IMR-90 (cell line): ENCODE measurements at regions not wholly inside any gene's neighbourhood (a gene's known extent, or its start where the extent isn't known, plus 50 kb on each side); places are given as distances from the start of the nearest gene placed in this dataset.

ENCODE experiments used
- ATAC-seq: fragments of 200-7000 bp; cut with Tn5 transposase; 2 replicates; pipeline ENCODE4 v1.9.1; 2020; ENCODE audit warnings: low read depth, mild to moderate bottlenecking, moderate library complexity
- BruUV-seq: library from RNA; stranded (reverse); fragments of 400-500 nt; replicated peaks from 2 replicates; lab custom pipeline; 2021; lab: Mats Ljungman, UMichigan
- CTCF ChIA-PET: fragments of 300-600 bp; formaldehyde crosslinking; extraction: SDS; loops from one replicate; lab custom pipeline; 2021; ENCODE audit warnings: antibody characterized with exemption; lab: Yijun Ruan, JAX
- POLR2A ChIA-PET: fragments of 300-600 bp; sonication (Branson Sonifier 250); formaldehyde crosslinking; loops from one replicate; lab custom pipeline; 2022; ENCODE audit warnings: antibody characterized with exemption; ENCODE audit not compliant: unreplicated experiment; lab: Charles Lee
- DNase-seq: peaks from one replicate; pipeline ENCODE4 v3.0.0; 2013
- H2AFZ ChIP-seq: replicated peaks from 2 replicates; pipeline ENCODE3; 2013; ENCODE audit warnings: low read length, mild to moderate bottlenecking; ENCODE audit not compliant: poor library complexity
- H2AK5ac ChIP-seq: 2 replicates; pipeline ENCODE4 v1.6.1; 2013; ENCODE audit warnings: low read depth, low read length, inconsistent platforms
- H2AK9ac ChIP-seq: replicated peaks from 2 replicates; pipeline ENCODE3; 2013; ENCODE audit warnings: mild to moderate bottlenecking, low read depth, low read length, moderate library complexity; ENCODE audit not compliant: poor library complexity
- H2BK120ac ChIP-seq: 2 replicates; pipeline ENCODE4 v1.6.1; 2013; ENCODE audit warnings: low read depth, low read length, inconsistent platforms
- H2BK15ac ChIP-seq: 3 replicates; pipeline ENCODE4 v1.6.1; 2013; ENCODE audit warnings: low read depth, low read length, inconsistent platforms
- H2BK20ac ChIP-seq: 2 replicates; pipeline ENCODE4 v1.6.1; 2013; ENCODE audit warnings: low read depth, mild to moderate bottlenecking, inconsistent platforms, low read length, moderate library complexity
- H2BK5ac ChIP-seq: 2 replicates; pipeline ENCODE4 v1.6.1; 2013; ENCODE audit warnings: mild to moderate bottlenecking, low read depth, low read length, inconsistent platforms; ENCODE audit not compliant: poor library complexity, severe bottlenecking
- H3K14ac ChIP-seq: replicated peaks from 2 replicates; pipeline ENCODE4 v1.6.1; 2013; ENCODE audit warnings: low read depth, low read length, inconsistent platforms
- H3K18ac ChIP-seq: 2 replicates; pipeline ENCODE4 v1.6.1; 2013; ENCODE audit warnings: low read depth, low read length, control low read depth
- H3K23ac ChIP-seq: 2 replicates; pipeline ENCODE4 v1.6.1; 2013; ENCODE audit warnings: low read depth, low read length, inconsistent platforms
- H3K27ac ChIP-seq: 2 replicates; pipeline ENCODE4 v1.5.1; 2013; ENCODE audit warnings: mild to moderate bottlenecking, control low read depth, low read length; ENCODE audit not compliant: insufficient read depth
- H3K27me3 ChIP-seq: 2 replicates; pipeline ENCODE4 v1.6.1; 2013; ENCODE audit warnings: low read length; ENCODE audit not compliant: control insufficient read depth, insufficient read depth
- H3K36me3 ChIP-seq: 2 replicates; pipeline ENCODE4 v1.6.1; 2013; ENCODE audit warnings: low read length, mixed read lengths; ENCODE audit not compliant: control insufficient read depth, insufficient read depth
- H3K4ac ChIP-seq: 2 replicates; pipeline ENCODE4 v1.6.1; 2013; ENCODE audit warnings: low read depth, low read length, inconsistent platforms
- H3K4me1 ChIP-seq: 2 replicates; pipeline ENCODE4 v1.6.1; 2013; ENCODE audit warnings: low read length, mixed read lengths; ENCODE audit not compliant: control insufficient read depth, insufficient read depth
- H3K4me2 ChIP-seq: 2 replicates; pipeline ENCODE4 v1.6.1; 2013; ENCODE audit warnings: low read depth, mild to moderate bottlenecking, control low read depth, low read length, moderate library complexity
- H3K4me3 ChIP-seq: 2 replicates; pipeline ENCODE4 v1.5.1; 2013; ENCODE audit warnings: low read depth, mild to moderate bottlenecking, control low read depth, low read length, moderate library complexity; ENCODE audit not compliant: insufficient read depth
- H3K56ac ChIP-seq: 2 replicates; pipeline ENCODE4 v1.6.1; 2013; ENCODE audit warnings: low read length, inconsistent platforms; ENCODE audit not compliant: insufficient read depth; ENCODE audit errors: extremely low read depth
- H3K79me1 ChIP-seq, 2 experiments: 2 replicates each; pipeline ENCODE4 v1.6.1; 2013; ENCODE audit warnings: low read length in 2 of 2, inconsistent platforms in 1 of 2, low read depth in 1 of 2
- H3K9ac ChIP-seq: 2 replicates; pipeline ENCODE4 v1.6.1; 2013; ENCODE audit warnings: low read depth, low read length, control low read depth
- H3K9me1 ChIP-seq: 2 replicates; pipeline ENCODE4 v1.6.1; 2013; ENCODE audit warnings: low read length, inconsistent platforms; ENCODE audit not compliant: insufficient read depth
- H3K9me3 ChIP-seq: 2 replicates; pipeline ENCODE4 v1.6.1; 2013; ENCODE audit warnings: low read length; ENCODE audit not compliant: control insufficient read depth, insufficient read depth
- H4K20me1 ChIP-seq: 2 replicates; pipeline ENCODE4 v1.6.1; 2013; ENCODE audit warnings: low read length, inconsistent platforms; ENCODE audit not compliant: insufficient read depth
- H4K5ac ChIP-seq: 2 replicates; pipeline ENCODE4 v1.6.1; 2013; ENCODE audit warnings: mild to moderate bottlenecking, low read depth, low read length, control low read depth
- H4K8ac ChIP-seq, 2 experiments: 2 replicates each; pipeline ENCODE4 v1.6.1; 2013; ENCODE audit warnings: low read depth in 2 of 2, low read length in 2 of 2, control low read depth in 1 of 2, inconsistent platforms in 1 of 2
- H4K91ac ChIP-seq: 2 replicates; pipeline ENCODE4 v1.6.1; 2013; ENCODE audit warnings: low read depth, low read length, inconsistent platforms; ENCODE audit not compliant: insufficient read depth
- BHLHE40 ChIP-seq: fragments of 150-350 bp; IDR thresholded peaks from 2 replicates; pipeline ENCODE4 v1.6.1; 2016; ENCODE audit warnings: mild to moderate bottlenecking, low read depth, low read length
- CEBPB ChIP-seq: IDR thresholded peaks from 2 replicates; pipeline ENCODE4 v1.6.1; 2012; ENCODE audit warnings: low read depth, low read length, improper control_type of control experiment
- CHD1 ChIP-seq: IDR thresholded peaks from 2 replicates; pipeline ENCODE4 v1.6.1; 2012; ENCODE audit warnings: low read depth, low read length, improper control_type of control experiment
- CTCF ChIP-seq: conservative IDR thresholded peaks from 2 replicates; pipeline ENCODE4 v1.5.1; 2012; ENCODE audit warnings: mild to moderate bottlenecking, low read depth, low read length, improper control_type of control experiment
- FOS ChIP-seq: fragments of 150-350 bp; IDR thresholded peaks from 2 replicates; pipeline ENCODE4 v1.6.1; 2016; ENCODE audit warnings: low read depth, low read length
- MAFK ChIP-seq: IDR thresholded peaks from 2 replicates; pipeline ENCODE4 v1.6.1; 2012; ENCODE audit warnings: low read depth, low read length, improper control_type of control experiment
- MXI1 ChIP-seq: IDR thresholded peaks from 2 replicates; pipeline ENCODE4 v1.6.1; 2012; ENCODE audit warnings: low read depth, mild to moderate bottlenecking, low read length, moderate library complexity, borderline replicate concordance
- NFE2L2 ChIP-seq: fragments of 150-350 bp; IDR thresholded peaks from 2 replicates; pipeline ENCODE4 v1.6.1; 2016; ENCODE audit warnings: low read depth, mild to moderate bottlenecking, low read length
- POLR2A ChIP-seq: IDR thresholded peaks from 2 replicates; pipeline ENCODE4 v1.6.1; 2012; ENCODE audit warnings: mild to moderate bottlenecking, low read depth, low read length
- RAD21 ChIP-seq: IDR thresholded peaks from 2 replicates; pipeline ENCODE4 v1.6.1; 2012; ENCODE audit warnings: low read length, improper control_type of control experiment
- RCOR1 ChIP-seq: IDR thresholded peaks from 2 replicates; pipeline ENCODE4 v1.6.1; 2012; ENCODE audit warnings: mild to moderate bottlenecking, low read length, improper control_type of control experiment; ENCODE audit not compliant: insufficient replicate concordance
- RFX5 ChIP-seq: IDR thresholded peaks from 2 replicates; pipeline ENCODE4 v1.8.0; 2012; ENCODE audit warnings: low read depth, mild to moderate bottlenecking, low read length, moderate library complexity
- SMC3 ChIP-seq: fragments of 150-350 bp; IDR thresholded peaks from 2 replicates; pipeline ENCODE4 v1.6.1; 2016; ENCODE audit warnings: low read depth, mild to moderate bottlenecking, antibody characterized with exemption, low read length, moderate library complexity
- USF2 ChIP-seq: fragments of 150-350 bp; IDR thresholded peaks from 2 replicates; pipeline ENCODE4 v1.6.1; 2017; ENCODE audit warnings: mild to moderate bottlenecking, antibody characterized with exemption, low read length, low read depth
- WGBS, 2 experiments: methylation state at CpG; one replicate each; pipeline versions ENCODE4 v1.1.5 to v1.1.7; 2013; ENCODE audit warnings: missing lambda C conversion rate in 2 of 2; ENCODE audit not compliant: insufficient read length in 1 of 2; ENCODE audit errors: extremely low coverage in 2 of 2; 5-methylcytosine and 5-hydroxymethylcytosine counted together
- dilution Hi-C: fragments of 300-500 bp; cut with HindIII; formaldehyde crosslinking; loops from one replicate; pipeline ENCODE4 v1.14.3; 2018; ENCODE audit warnings: low sequenced_read_pairs; ENCODE audit not compliant: unreplicated experiment
- in situ Hi-C: fragments of 300-500 bp; cut with MboI; formaldehyde crosslinking; loops from 3 replicates; pipeline ENCODE4 v1.14.3; 2019; ENCODE audit warnings: low sequenced_read_pairs, inconsistent platforms, mixed read lengths
- intact Hi-C: fragments of 100-400 bp; cut with micrococcal nuclease; formaldehyde crosslinking; loops from 2 replicates; pipeline ENCODE4 v1.10.0; 2022

- CTCF ChIA-PET, result no interaction called here
- no peaks in the 10 kb centered on the region for H3K27me3 ChIP-seq
- in situ Hi-C loops (no loop called here), dilution Hi-C loops (no loop called here), intact Hi-C loops (no loop called here)
- no peaks in the 10 kb centered on the region; the same call in 1 of the 2 replicates for H3K9me1 ChIP-seq
- no TSS peak for BruUV-seq
- no peaks in the 10 kb centered on the region; the same call in 1 of the 2 replicates for H4K20me1 ChIP-seq
- DNase-seq (peak; percentile 48), ATAC-seq (peak; percentile 75; the same call in 1 of the 2 replicates)
- H3K27ac ChIP-seq, result no peak overlapping the region
- H2BK120ac ChIP-seq, result no peak overlapping the region
- no peak overlapping the region for H3K14ac ChIP-seq
- peak overlapping the region; percentile 82; the same call in 1 of the 2 replicates for H3K4me2 ChIP-seq
- H3K4me1 ChIP-seq, result peaks cover 5% of the 10 kb centered on the region; the same call in 1 of the 2 replicates
- H2AFZ ChIP-seq, result no peak overlapping the region
- POLR2A ChIA-PET, result no interaction called here
- H3K18ac ChIP-seq, result peak overlapping the region; percentile 68; the same call in 1 of the 2 replicates
- H4K5ac ChIP-seq, result no peak overlapping the region
- 0 out of 4 replicates have a peak overlapping the region, but pooled peaks of 1 of the 2 experiments have one; percentile 8 for H4K8ac ChIP-seq
- H2BK15ac ChIP-seq, result no peak overlapping the region; the same call in 2 of the 3 replicates
- H3K9ac ChIP-seq, result no peak overlapping the region
- 0 out of 2 replicates have a peak overlapping the region, but pooled peaks have one; percentile 21 for H2BK20ac ChIP-seq
- H3K4me3 ChIP-seq, result no peak overlapping the region
- no peak overlapping the region; the same call in 1 of the 2 replicates for H4K91ac ChIP-seq
- no peaks in the 10 kb centered on the region for H3K9me3 ChIP-seq
- no peak overlapping the region for H2BK5ac ChIP-seq
- H3K36me3 ChIP-seq, result no peaks in the 10 kb centered on the region
- no peak overlapping the region for H3K23ac ChIP-seq
- WGBS, 2 experiments, result 92% methylated on average over 2 of the region's 8 CpGs; no CpG with 5 or more reads in 1 of the 2 experiments
- H2AK5ac ChIP-seq, result no peak overlapping the region
- no peaks in the 10 kb centered on the region for H3K79me1 ChIP-seq
- no peak overlapping the region for H3K4ac ChIP-seq
- no peak overlapping the region for H2AK9ac ChIP-seq
- no peak overlapping the region for H3K56ac ChIP-seq
- TF ChIP-seq USF2 (no peak), SMC3 (no peak), RCOR1 (no peak), MXI1 (no peak), CEBPB (no peak), BHLHE40 (no peak), POLR2A (no peak), RFX5 (no peak), RAD21 (no peak), FOS (no peak), MAFK (no peak), NFE2L2 (no peak), CHD1 (no peak), CTCF (no peak)
These were observed 472.6 kb upstream of the NETO1 start for GRCh38 chr18:73340135-73340977.
